Esophagus (tissue), 2 donors: ENCODE measurements at regions not wholly inside any gene's neighbourhood (a gene's known extent, or its start where the extent isn't known, plus 50 kb on each side); places are given as distances from the start of the nearest gene placed in this dataset.

Source experiments
- H3K27ac ChIP-seq, 2 donors: one replicate each; pipeline ENCODE4 v1.5.1; 2013; ENCODE audit warnings: low read depth in 2 of 2, mild to moderate bottlenecking in 2 of 2, inconsistent platforms in 1 of 2, low read length in 1 of 2, moderate library complexity in 1 of 2
- H3K27me3 ChIP-seq, 2 donors: one replicate each; pipeline ENCODE4 v1.6.1; 2013; ENCODE audit warnings: low read length in 2 of 2, control low read depth in 1 of 2, mild to moderate bottlenecking in 1 of 2; ENCODE audit not compliant: insufficient read depth in 2 of 2, control insufficient read depth in 1 of 2
- H3K36me3 ChIP-seq, 2 donors: one replicate each; pipeline ENCODE4 v1.6.1; 2013; ENCODE audit warnings: low read length in 1 of 2; ENCODE audit not compliant: control insufficient read depth in 2 of 2, insufficient read depth in 2 of 2
- H3K4me1 ChIP-seq, 2 donors: one replicate each; pipeline ENCODE4 v1.6.1; 2013; ENCODE audit warnings: low read length in 1 of 2; ENCODE audit not compliant: control insufficient read depth in 2 of 2, insufficient read depth in 2 of 2
- H3K4me3 ChIP-seq, 2 donors: one replicate each; pipeline ENCODE4 v1.5.1; 2013; ENCODE audit warnings: low read length in 2 of 2, mild to moderate bottlenecking in 2 of 2, low read depth in 1 of 2, moderate library complexity in 1 of 2
- H3K9me3 ChIP-seq, 2 donors: one replicate each; pipeline ENCODE4 v1.6.1; 2013; ENCODE audit warnings: mild to moderate bottlenecking in 2 of 2, low read depth in 1 of 2, low read length in 1 of 2, moderate library complexity in 1 of 2; ENCODE audit not compliant: control insufficient read depth in 2 of 2, insufficient read depth in 1 of 2
- WGBS, 2 donors: extraction: QIAGEN DNeasy Blood & Tissue Kit; methylation state at CpG; one replicate each; pipeline ENCODE4 v1.1.7; 2013; 5-methylcytosine and 5-hydroxymethylcytosine counted together
- donor health status: healthy with polysubstance abuse.
- donor health status: Bipolar disorder and iron deficiency.

- Histone ChIP-seq H3K27me3 (no peaks in the 10 kb centered on the region), H3K9me3 (no peaks in the 10 kb centered on the region), H3K4me1 (no peaks in the 10 kb centered on the region), H3K4me3 (no peak overlapping the region), H3K27ac (no peak overlapping the region), H3K36me3 (no peaks in the 10 kb centered on the region)
- WGBS, 2 donors: 37% methylated on average over 10 of the region's 10 CpGs
Observed at GRCh38 chr16:59170099-59170712, 436.1 kb upstream of the GOT2 start.

DNA sequence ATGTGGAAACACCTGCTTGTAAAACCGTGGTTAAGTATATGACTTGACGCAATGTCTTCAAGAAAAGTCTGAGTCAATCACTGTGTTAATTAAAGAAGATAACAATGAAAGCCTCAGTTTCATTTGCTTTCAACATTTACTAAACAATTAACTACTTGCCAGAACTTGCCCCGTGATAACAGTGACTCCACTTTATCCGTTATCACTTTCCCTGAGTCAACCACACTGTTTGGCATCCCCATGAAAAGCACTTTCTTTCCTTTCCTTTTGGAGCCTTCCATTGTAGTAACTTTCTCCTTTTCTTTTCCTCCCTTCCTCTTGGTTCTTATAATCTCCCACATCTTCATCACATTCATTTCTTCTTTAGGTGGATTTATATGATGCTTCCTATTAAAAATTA lies 435.1 kb upstream of the GOT2 start:
- Histone ChIP-seq H3K27me3 (no peaks in the 10 kb centered on the region), H3K4me3 (no peak overlapping the region), H3K4me1 (no peaks in the 10 kb centered on the region), H3K27ac (no peak overlapping the region), H3K36me3 (no peaks in the 10 kb centered on the region), H3K9me3 (no peaks in the 10 kb centered on the region)
- 29 to 40% methylated on average over 4 of the region's 4 CpGs for WGBS, 2 donors

DNA sequence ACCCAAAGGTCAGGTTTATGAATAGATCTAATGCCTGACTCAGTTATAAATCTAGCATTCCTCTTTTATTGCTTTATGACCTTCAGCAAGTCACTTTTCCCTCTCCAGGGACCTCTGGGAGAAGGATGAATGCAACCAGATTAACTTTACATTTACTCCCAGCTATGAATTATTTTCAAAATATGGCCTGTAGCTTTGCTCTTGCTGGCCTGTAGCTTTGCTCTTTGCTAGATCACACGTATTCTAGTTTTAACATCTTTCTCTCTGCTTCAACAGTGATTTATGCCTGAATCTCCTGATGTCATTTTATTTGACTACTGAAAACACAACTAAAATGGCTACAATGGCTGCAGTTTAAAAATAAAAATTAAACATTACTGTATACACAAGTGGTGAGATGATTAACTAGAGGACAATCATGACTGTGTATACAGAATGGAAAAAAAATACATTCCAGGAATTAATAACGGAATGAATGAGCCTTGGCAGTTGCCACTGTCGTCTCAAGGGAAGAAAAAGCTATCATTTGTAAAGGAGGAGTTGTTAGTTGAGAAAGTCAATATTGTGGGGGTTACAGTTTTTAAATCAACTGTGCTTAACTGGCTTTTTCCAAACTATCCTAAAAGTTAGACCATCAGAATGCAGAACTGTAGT lies 434.5 kb upstream of the GOT2 start:
- H3K9me3 ChIP-seq: no peaks in the 10 kb centered on the region
- H3K4me1 ChIP-seq: no peaks in the 10 kb centered on the region
- H3K4me3 ChIP-seq: no peak overlapping the region
- H3K27me3 ChIP-seq: no peaks in the 10 kb centered on the region
- H3K27ac ChIP-seq: no peak overlapping the region
- no peaks in the 10 kb centered on the region for H3K36me3 ChIP-seq
- 17 to 18% methylated on average over 3 of the region's 3 CpGs for WGBS, 2 donors

DNA sequence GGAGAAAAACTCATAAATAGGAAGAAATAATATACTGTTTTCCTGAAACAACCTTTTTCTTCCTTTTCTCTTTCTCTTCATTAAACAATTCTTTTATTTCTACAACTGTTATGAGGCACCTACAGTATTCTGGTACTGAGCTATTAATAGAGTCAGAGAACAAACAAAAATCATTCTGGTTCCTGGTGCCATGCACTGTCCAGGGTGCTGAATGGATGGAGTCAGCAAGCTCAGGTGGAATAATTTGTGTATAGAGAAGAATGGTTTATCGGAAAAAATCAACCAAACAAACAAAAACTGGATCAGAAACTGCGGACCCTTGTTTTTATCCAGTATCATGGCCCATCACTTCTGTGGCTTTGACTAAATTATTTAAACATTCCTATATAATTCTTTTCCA lies 430.3 kb upstream of the GOT2 start:
- no peaks in the 10 kb centered on the region for H3K4me1 ChIP-seq
- no peaks in the 10 kb centered on the region for H3K27me3 ChIP-seq
- 77 to 82% methylated on average over 2 of the region's 2 CpGs for WGBS, 2 donors
- H3K4me3 ChIP-seq: no peak overlapping the region
- no peak overlapping the region for H3K27ac ChIP-seq
- no peaks in the 10 kb centered on the region for H3K36me3 ChIP-seq
- H3K9me3 ChIP-seq: no peaks in the 10 kb centered on the region

DNA sequence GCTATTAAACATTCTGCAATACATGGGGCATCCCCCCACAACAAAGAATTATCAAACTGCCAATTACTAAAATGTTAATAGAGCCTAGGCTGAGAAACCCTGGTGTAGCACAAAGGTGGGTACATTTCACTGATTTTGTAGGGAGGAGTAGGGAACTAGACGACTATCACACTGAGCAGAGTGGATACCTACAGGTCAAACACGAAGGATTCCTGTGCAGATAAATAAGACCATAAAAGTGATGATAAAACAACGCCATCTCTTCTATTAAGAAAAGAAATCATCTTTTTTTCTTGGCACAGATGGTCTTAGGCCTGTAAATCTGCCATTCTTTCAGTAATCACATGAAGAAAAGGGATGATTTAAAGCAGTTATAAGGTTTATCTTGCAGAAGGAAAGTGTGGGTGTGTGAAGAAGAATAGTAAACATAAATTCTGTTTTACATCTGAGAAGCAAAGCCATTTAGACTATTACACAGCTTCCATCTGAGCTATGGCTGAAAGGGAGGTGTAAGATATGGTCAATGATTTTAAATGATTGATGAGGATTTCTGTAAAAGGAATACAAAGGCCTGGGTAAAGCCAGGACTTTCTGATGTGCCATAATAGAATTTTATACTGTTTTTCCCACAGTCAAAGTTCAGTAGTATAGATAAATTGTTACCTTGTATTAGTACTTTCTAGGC lies 429.4 kb upstream of the GOT2 start:
- Histone ChIP-seq H3K9me3 (no peaks in the 10 kb centered on the region), H3K4me3 (no peak overlapping the region), H3K4me1 (no peaks in the 10 kb centered on the region), H3K27me3 (no peaks in the 10 kb centered on the region), H3K27ac (no peak overlapping the region), H3K36me3 (no peaks in the 10 kb centered on the region)
- 48 to 56% methylated on average over 3 of the region's 3 CpGs for WGBS, 2 donors

GRCh38 chr16:59161679-59162078 lies 427.6 kb upstream of the GOT2 start:
- Histone ChIP-seq H3K4me3 (no peak overlapping the region), H3K36me3 (no peaks in the 10 kb centered on the region), H3K27ac (no peak overlapping the region), H3K27me3 (no peaks in the 10 kb centered on the region), H3K9me3 (no peaks in the 10 kb centered on the region), H3K4me1 (no peaks in the 10 kb centered on the region)
- WGBS, 2 donors: 56 to 65% methylated on average over 3 of the region's 3 CpGs

DNA sequence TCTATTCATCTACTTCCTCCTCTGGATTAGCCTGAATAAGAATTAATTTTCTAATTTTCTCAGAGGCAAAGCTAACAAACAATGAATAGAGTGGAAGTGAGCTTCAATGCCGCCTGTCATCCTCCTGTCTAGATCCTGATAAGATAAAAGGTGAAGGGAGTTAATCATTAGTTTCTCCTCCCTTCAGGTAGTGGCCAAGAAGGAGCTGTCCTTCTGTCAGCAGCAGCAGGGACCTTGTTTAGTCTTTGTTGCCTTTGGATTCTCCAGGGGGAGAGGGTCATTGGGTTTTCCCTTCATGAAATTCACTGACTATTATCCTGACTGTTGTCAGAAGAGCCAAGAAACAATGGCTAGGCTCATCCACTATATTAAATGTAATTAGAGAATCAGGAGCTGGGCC lies 420.2 kb upstream of the GOT2 start:
- Histone ChIP-seq H3K4me3 (no peak overlapping the region), H3K4me1 (no peaks in the 10 kb centered on the region), H3K27me3 (no peaks in the 10 kb centered on the region), H3K9me3 (no peaks in the 10 kb centered on the region), H3K27ac (no peak overlapping the region), H3K36me3 (no peaks in the 10 kb centered on the region)
- 45 to 57% methylated on average over 1 of the region's 1 CpG for WGBS, 2 donors

GRCh38 chr16:59148769-59149155 lies 414.6 kb upstream of the GOT2 start:
- Histone ChIP-seq H3K9me3 (no peaks in the 10 kb centered on the region), H3K27ac (no peak overlapping the region)
- WGBS, 2 donors: 68 to 78% methylated on average over 2 of the region's 2 CpGs

GRCh38 chr16:59148056-59148768 lies 414.1 kb upstream of the GOT2 start:
- 80% methylated on average over 8 of the region's 8 CpGs for WGBS, 2 donors
- H3K4me3 ChIP-seq: no peak overlapping the region
- no peaks in the 10 kb centered on the region for H3K9me3 ChIP-seq

More at GRCh38 chr16:59148769-59149155, 414.6 kb upstream of the GOT2 start:
- no peaks in the 10 kb centered on the region for H3K27me3 ChIP-seq
- no peaks in the 10 kb centered on the region for H3K4me1 ChIP-seq
- no peaks in the 10 kb centered on the region for H3K36me3 ChIP-seq
- H3K4me3 ChIP-seq: no peak overlapping the region

More at GRCh38 chr16:59148056-59148768, 414.1 kb upstream of the GOT2 start:
- Histone ChIP-seq H3K27ac (no peak overlapping the region), H3K36me3 (no peaks in the 10 kb centered on the region), H3K4me1 (no peaks in the 10 kb centered on the region), H3K27me3 (no peaks in the 10 kb centered on the region)
